HG03469 (cell line): ENCODE measurements at regions not wholly inside any gene's neighbourhood (a gene's known extent, or its start where the extent isn't known, plus 50 kb on each side); places are given as distances from the start of the nearest gene placed in this dataset.
"Not testable (repeated sequence)": the region's sequence is repeated elsewhere in the genome, so short reads cannot be mapped to it uniquely, and the experiment has no call there.

ENCODE experiments used
- ATAC-seq: cut with Tn5 transposase; IDR thresholded peaks from one replicate; pipeline ENCODE4 v1.9.1; 2021; ENCODE audit warnings: mild to moderate bottlenecking, moderate library complexity, moderate number of reproducible peaks; ENCODE audit not compliant: unreplicated experiment

GRCh38 chr5:10019236-10019635 lies 230.5 kb downstream of the ATPSCKMT start:
- ATAC-seq: no peak

GRCh38 chr5:10018201-10019069 lies 231.3 kb downstream of the ATPSCKMT start:
- no peak for ATAC-seq

- no peak for ATAC-seq
Observed at GRCh38 chr5:10017786-10018185, 231.9 kb downstream of the ATPSCKMT start.

GRCh38 chr5:10016559-10016958 lies 233.1 kb downstream of the ATPSCKMT start:
- not testable (repeated sequence) for ATAC-seq

- ATAC-seq: not testable (repeated sequence)
Observed at GRCh38 chr5:10015681-10016080, 234.0 kb downstream of the ATPSCKMT start.

- ATAC-seq: no peak
Observed at GRCh38 chr5:10009802-10010201, 239.9 kb downstream of the ATPSCKMT start.

- ATAC-seq: no peak
Observed at GRCh38 chr5:9987101-9987500, 262.6 kb downstream of the ATPSCKMT start.

- no peak for ATAC-seq
Observed at GRCh38 chr5:9977070-9977469, 272.6 kb downstream of the ATPSCKMT start.

- no peak for ATAC-seq
Observed at GRCh38 chr5:9976621-9977020, 273.1 kb downstream of the ATPSCKMT start.

GRCh38 chr5:9972059-9972458 lies 277.6 kb downstream of the ATPSCKMT start:
- no peak for ATAC-seq

GRCh38 chr5:9971301-9971700 lies 278.4 kb downstream of the ATPSCKMT start:
- ATAC-seq: no peak

- no peak for ATAC-seq
Observed at GRCh38 chr5:9958914-9959313, 290.8 kb downstream of the ATPSCKMT start.

GRCh38 chr5:9957214-9957613 lies 292.5 kb downstream of the ATPSCKMT start:
- no peak for ATAC-seq

- ATAC-seq: no peak
Observed at GRCh38 chr5:9956725-9957124, 293.0 kb downstream of the ATPSCKMT start.

GRCh38 chr5:9955586-9955985 lies 294.1 kb downstream of the ATPSCKMT start:
- no peak for ATAC-seq

- no peak for ATAC-seq
Observed at GRCh38 chr5:9954869-9955268, 294.8 kb downstream of the ATPSCKMT start.

GRCh38 chr5:9953691-9954090 lies 296.0 kb downstream of the ATPSCKMT start:
- ATAC-seq: no peak

GRCh38 chr5:9951865-9952516 lies 297.7 kb downstream of the ATPSCKMT start:
- no peak for ATAC-seq

GRCh38 chr5:9947944-9948343 lies 301.7 kb downstream of the ATPSCKMT start:
- ATAC-seq: no peak

- ATAC-seq: peak; percentile 64
Observed at GRCh38 chr5:9947225-9947714, 302.4 kb downstream of the ATPSCKMT start.

- ATAC-seq: no peak
Observed at GRCh38 chr5:9932770-9933169, 302.6 kb upstream of the TAS2R1 start.

- ATAC-seq: no peak
Observed at GRCh38 chr5:9930156-9930555, 300.0 kb upstream of the TAS2R1 start.
